GM12864 (cell line): ENCODE measurements at regions not wholly inside any gene's neighbourhood (a gene's known extent, or its start where the extent isn't known, plus 50 kb on each side); places are given as distances from the start of the nearest gene placed in this dataset.

ENCODE experiments used
- DNase-seq: peaks from one replicate; pipeline ENCODE4 v3.0.0-alpha.2; 2011; ENCODE audit warnings: low read depth
- H3K4me3 ChIP-seq: 2 replicates; pipeline ENCODE4 v1.5.1; 2011; ENCODE audit warnings: mild to moderate bottlenecking, low read depth, low read length, control low read depth
- CTCF ChIP-seq: IDR thresholded peaks from 2 replicates; pipeline ENCODE4 v1.5.1; 2011; ENCODE audit warnings: low read depth, mild to moderate bottlenecking, moderate library complexity, low read length, control low read depth, inconsistent platforms; ENCODE audit errors: missing control alignments

GRCh38 chr12:94756789-94757188, 106.4 kb upstream of the TMCC3 start:
- DNase-seq, result no peak
- no peak overlapping the region for H3K4me3 ChIP-seq
- no peak for TF ChIP-seq CTCF

DNA sequence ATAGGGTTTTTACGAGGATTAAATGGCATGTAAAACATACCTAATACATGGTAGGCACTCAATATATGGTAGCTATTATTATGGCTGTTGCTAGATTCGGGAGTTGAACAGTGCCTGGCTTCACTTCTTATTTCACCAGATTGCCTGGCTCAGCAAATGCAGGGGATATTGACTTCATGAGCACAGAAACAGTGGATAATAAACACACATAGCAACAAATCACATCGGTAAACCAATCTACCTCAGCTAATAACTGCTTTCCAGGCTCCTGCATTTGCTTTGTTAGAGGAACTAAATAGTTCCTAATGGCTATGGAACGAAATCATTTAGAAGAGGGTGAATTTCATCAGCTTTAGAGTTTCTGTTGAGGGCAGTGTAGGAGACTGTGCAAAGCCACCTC, 105.2 kb upstream of the TMCC3 start:
- DNase-seq, result no peak
- TF ChIP-seq CTCF, result no peak
- H3K4me3 ChIP-seq, result no peak overlapping the region

DNA sequence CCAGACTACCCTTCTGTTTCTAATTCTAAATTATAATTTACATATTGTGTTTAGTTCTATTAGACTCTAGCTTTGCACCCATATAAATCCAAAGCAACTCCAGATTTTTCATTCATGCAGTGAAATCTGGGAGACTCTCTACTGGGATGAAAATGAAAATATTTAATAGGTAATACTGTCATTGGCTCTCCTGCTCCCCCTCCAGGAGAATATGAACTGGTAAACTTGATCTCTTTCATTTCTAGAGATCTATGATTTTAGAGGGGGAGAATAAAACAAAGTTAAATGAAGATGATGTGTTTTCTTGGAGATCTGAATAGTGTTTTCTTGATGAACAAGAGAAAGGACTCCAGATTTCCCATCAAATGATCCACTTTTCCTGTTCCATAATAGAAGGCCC, 104.3 kb upstream of the TMCC3 start:
- DNase-seq, result no peak
- no peak for TF ChIP-seq CTCF
- no peak overlapping the region for H3K4me3 ChIP-seq

DNA sequence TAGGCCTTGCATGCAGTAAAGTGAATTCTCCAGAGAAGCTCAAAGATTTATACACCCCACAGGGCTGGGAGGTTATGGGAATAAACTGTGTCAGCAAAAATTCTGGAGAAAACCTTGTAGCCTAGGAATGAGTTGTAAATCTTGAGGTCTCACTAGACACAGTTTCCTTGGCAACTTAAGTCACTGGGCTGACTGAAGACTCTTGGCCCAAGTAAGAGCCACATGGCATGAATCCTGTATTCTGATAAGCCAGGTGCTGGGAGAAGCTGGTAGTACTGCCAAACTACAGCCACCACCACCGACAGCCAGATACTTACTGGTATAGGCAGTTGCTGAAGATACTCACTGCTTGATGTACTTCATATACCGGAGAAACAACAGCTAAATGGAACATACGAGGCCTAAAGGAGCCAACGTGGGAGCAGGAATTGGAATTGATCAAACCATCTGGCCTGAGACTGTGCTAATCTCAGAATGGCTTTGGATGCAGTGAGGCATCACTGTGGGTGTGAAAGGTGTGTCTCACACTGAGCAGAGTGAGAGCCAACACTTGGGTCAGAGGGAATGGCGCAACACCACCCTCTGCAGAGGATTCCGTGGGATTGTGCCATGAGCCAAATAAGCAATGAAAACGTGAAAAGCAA, 102.8 kb upstream of the TMCC3 start:
- no peak for TF ChIP-seq CTCF
- DNase-seq, result no peak

GRCh38 chr12:94750864-94751263, 100.5 kb upstream of the TMCC3 start:
- no peak for TF ChIP-seq CTCF

More for the DNA sequence above, 102.8 kb upstream of the TMCC3 start:
- H3K4me3 ChIP-seq, result no peak overlapping the region

GRCh38 chr12:94749890-94750289, 99.5 kb upstream of the TMCC3 start:
- TF ChIP-seq CTCF, result no peak
- no peak for DNase-seq
- no peak overlapping the region for H3K4me3 ChIP-seq

More at GRCh38 chr12:94750864-94751263, 100.5 kb upstream of the TMCC3 start:
- H3K4me3 ChIP-seq, result no peak overlapping the region
- no peak for DNase-seq

GRCh38 chr12:94749455-94749854, 99.1 kb upstream of the TMCC3 start:
- TF ChIP-seq CTCF, result no peak
- H3K4me3 ChIP-seq, result no peak overlapping the region
- DNase-seq, result no peak
